GM23338 (cell line): ENCODE measurements at regions not wholly inside any gene's neighbourhood (a gene's known extent, or its start where the extent isn't known, plus 50 kb on each side); places are given as distances from the start of the nearest gene placed in this dataset.
A peak's percentile ranks its signal among the peaks of the same experiment; 100 is the strongest.

Experiments used
- ATAC-seq: fragments of 200-7000 bp; cut with Tn5 transposase; 3 replicates; pipeline ENCODE4 v1.9.1; 2020
- DNase-seq: peaks from one replicate; pipeline ENCODE4 v3.0.0-alpha.2; 2015; ENCODE audit warnings: low spot score
- H2AFZ ChIP-seq: fragments of 200-600 bp; sonication (generic); 2 replicates; pipeline ENCODE4 v1.8.0; 2016; ENCODE audit warnings: antibody characterized with exemption, mild to moderate bottlenecking, moderate library complexity
- H3F3A ChIP-seq: fragments of 200-600 bp; sonication (generic); replicated peaks from 2 replicates; pipeline ENCODE4 v1.8.0; 2017; ENCODE audit warnings: antibody characterized with exemption, mixed run types, low read depth
- H3K27ac ChIP-seq: fragments of 200-600 bp; sonication (generic); 2 replicates; pipeline ENCODE4 v1.6.1; 2016; ENCODE audit warnings: low read depth
- H3K27me3 ChIP-seq: fragments of 200-600 bp; sonication (generic); 2 replicates; pipeline ENCODE4 v1.8.0; 2016; ENCODE audit warnings: mild to moderate bottlenecking, mixed run types, moderate library complexity; ENCODE audit not compliant: insufficient read depth
- H3K36me3 ChIP-seq: fragments of 200-600 bp; sonication (generic); 2 replicates; pipeline ENCODE4 v1.8.0; 2016; ENCODE audit warnings: mild to moderate bottlenecking; ENCODE audit not compliant: insufficient read depth
- H3K4me1 ChIP-seq: fragments of 200-600 bp; sonication (generic); 2 replicates; pipeline ENCODE4 v1.8.0; 2016; ENCODE audit warnings: mild to moderate bottlenecking, moderate library complexity; ENCODE audit not compliant: insufficient read depth
- H3K4me2 ChIP-seq: fragments of 200-600 bp; sonication (generic); 2 replicates; pipeline ENCODE4 v1.7.1; 2017; ENCODE audit warnings: mixed run types
- H3K4me3 ChIP-seq: fragments of 200-600 bp; sonication (generic); 2 replicates; pipeline ENCODE4 v1.6.1; 2016; ENCODE audit warnings: mixed run types
- H3K79me2 ChIP-seq: fragments of 200-600 bp; sonication (generic); replicated peaks from 2 replicates; pipeline ENCODE4 v1.8.0; 2017; ENCODE audit warnings: mild to moderate bottlenecking; ENCODE audit not compliant: insufficient read depth
- H3K9me2 ChIP-seq: fragments of 200-600 bp; sonication (generic); 2 replicates; pipeline ENCODE4 v1.8.0; 2017; ENCODE audit not compliant: insufficient read depth
- H4K20me1 ChIP-seq: fragments of 200-600 bp; sonication (generic); replicated peaks from 2 replicates; pipeline ENCODE4 v1.8.0; 2017; ENCODE audit warnings: mild to moderate bottlenecking; ENCODE audit not compliant: insufficient read depth
- H3K27ac Mint-ChIP-seq: 2 replicates; pipeline ENCODE4 v1.8.0; 2020; ENCODE audit warnings: inconsistent platforms, mild to moderate bottlenecking, moderate library complexity, mixed read lengths
- H3K27me3 Mint-ChIP-seq: 3 replicates; pipeline ENCODE4 v1.8.0; 2022; ENCODE audit warnings: low read depth, mild to moderate bottlenecking, moderate library complexity, mixed read lengths, inconsistent platforms; ENCODE audit not compliant: insufficient read depth, poor library complexity
- H3K36me3 Mint-ChIP-seq: 3 replicates; pipeline ENCODE4 v1.8.0; 2021; ENCODE audit warnings: low read depth, mild to moderate bottlenecking, inconsistent platforms, moderate library complexity, mixed read lengths
- H3K4me1 Mint-ChIP-seq: 3 replicates; pipeline ENCODE4 v1.8.0; 2020; ENCODE audit warnings: mild to moderate bottlenecking, inconsistent platforms, mixed read lengths
- H3K4me3 Mint-ChIP-seq: 3 replicates; pipeline ENCODE4 v1.8.0; 2021; ENCODE audit warnings: moderate library complexity, mild to moderate bottlenecking, inconsistent platforms, mixed read lengths
- H3K9me3 Mint-ChIP-seq: 3 replicates; pipeline ENCODE4 v1.8.0; 2020; ENCODE audit warnings: moderate library complexity, mild to moderate bottlenecking, inconsistent platforms, mixed read lengths
- CTCF ChIP-seq, 2 experiments: fragments of 200-600 bp in 1 of 2; sonication (generic) in 1 of 2; conservative IDR thresholded peaks; 2 replicates each; pipeline versions ENCODE4 v1.5.1 to v1.6.1; 2016 to 2017; ENCODE audit warnings: antibody characterized with exemption in 2 of 2, low read depth in 2 of 2, mild to moderate bottlenecking in 2 of 2, moderate library complexity in 1 of 2
- ETS1 ChIP-seq: IDR thresholded peaks from 2 replicates; pipeline ENCODE4 v1.6.1; 2016; ENCODE audit warnings: antibody characterized with exemption
- EZH2 ChIP-seq: fragments of 200-600 bp; sonication (generic); IDR thresholded peaks from one replicate; pipeline ENCODE4 v1.8.0; 2017; ENCODE audit warnings: antibody characterized with exemption, mild to moderate bottlenecking, low read depth; ENCODE audit not compliant: unreplicated experiment
- NANOG ChIP-seq: IDR thresholded peaks from 2 replicates; pipeline ENCODE4 v1.6.1; 2016; ENCODE audit warnings: antibody characterized with exemption, borderline replicate concordance
- POLR2AphosphoS5 ChIP-seq: IDR thresholded peaks from 2 replicates; pipeline ENCODE4 v1.6.1; 2016; ENCODE audit warnings: antibody characterized with exemption, low read depth
- REST ChIP-seq: IDR thresholded peaks from one replicate; pipeline ENCODE4 v1.6.1; 2018; ENCODE audit warnings: antibody characterized with exemption; ENCODE audit not compliant: unreplicated experiment
- STAT1 ChIP-seq: IDR thresholded peaks from one replicate; pipeline ENCODE4 v1.6.1; 2016; ENCODE audit warnings: antibody characterized with exemption; ENCODE audit not compliant: unreplicated experiment
- ZNF114 ChIP-seq: fragments of 250-450 bp; sonication (Bioruptor Pico); IDR thresholded peaks from 2 replicates; pipeline ENCODE4 v1.5.0; 2020; ENCODE audit warnings: mild to moderate bottlenecking, moderate library complexity

GRCh38 chr1:190665045-190665444 lies 187.4 kb upstream of the BRINP3 start:
- H3F3A ChIP-seq: no peaks in the 10 kb centered on the region
- H3K27ac Mint-ChIP-seq: no peak overlapping the region
- TF ChIP-seq REST (no peak), POLR2AphosphoS5 (no peak), CTCF (conservative IDR thresholded peaks at IDR 0.05; ENCODE audit: low read depth in 2 of 2) (no peak), ETS1 (no peak), STAT1 (no peak)

GRCh38 chr1:190667914-190668313 lies 190.2 kb upstream of the BRINP3 start:
- Histone ChIP-seq H3K79me2 (no peaks in the 10 kb centered on the region), H3K27ac (no peak overlapping the region), H4K20me1 (no peaks in the 10 kb centered on the region), H3K4me1 (no peaks in the 10 kb centered on the region), H3K4me3 (no peak overlapping the region), H3K9me2 (0 out of 2 replicates have a peak, but pooled peaks cover 12% of the 10 kb centered on the region), H3K36me3 (no peaks in the 10 kb centered on the region), H3K4me2 (no peak overlapping the region), H3K27me3 (no peaks in the 10 kb centered on the region), H3F3A (no peaks in the 10 kb centered on the region), H2AFZ (peak overlapping the region; percentile 66; the same call in 1 of the 2 replicates)
- Mint-ChIP-seq H3K9me3 (peaks cover 8% of the 10 kb centered on the region), H3K4me3 (no peak overlapping the region), H3K27ac (no peak overlapping the region; the same call in 1 of the 2 replicates), H3K27me3 (no peaks in the 10 kb centered on the region), H3K4me1 (no peaks in the 10 kb centered on the region), H3K36me3 (no peaks in the 10 kb centered on the region; the same call in 2 of the 3 replicates)
- ATAC-seq: no peak
- TF ChIP-seq STAT1: no peak
- TF ChIP-seq EZH2: no peak
- no peak for TF ChIP-seq ZNF114
- no peak for TF ChIP-seq NANOG
- DNase-seq: no peak

More at GRCh38 chr1:190665045-190665444, 187.4 kb upstream of the BRINP3 start:
- no peak for ATAC-seq
- Mint-ChIP-seq H3K4me1 (no peaks in the 10 kb centered on the region), H3K4me3 (no peak overlapping the region), H3K9me3 (no peaks in the 10 kb centered on the region), H3K36me3 (no peaks in the 10 kb centered on the region; the same call in 2 of the 3 replicates), H3K27me3 (no peaks in the 10 kb centered on the region)
- H3K79me2 ChIP-seq: no peaks in the 10 kb centered on the region
- 0 out of 2 replicates have a peak, but pooled peaks cover 4% of the 10 kb centered on the region for H3K9me2 ChIP-seq
- no peak overlapping the region for H3K4me2 ChIP-seq
- H3K4me1 ChIP-seq: no peaks in the 10 kb centered on the region
- no peak overlapping the region for H3K27ac ChIP-seq
- no peak overlapping the region for H2AFZ ChIP-seq
- no peaks in the 10 kb centered on the region for H3K27me3 ChIP-seq
- no peaks in the 10 kb centered on the region for H4K20me1 ChIP-seq
- H3K4me3 ChIP-seq: no peak overlapping the region
- no peaks in the 10 kb centered on the region for H3K36me3 ChIP-seq
- DNase-seq: no peak
